ENCODE measurements at regions not wholly inside any gene's neighbourhood (a gene's known extent, or its start where the extent isn't known, plus 50 kb on each side); places are given as distances from the start of the nearest gene placed in this dataset.

DNA sequence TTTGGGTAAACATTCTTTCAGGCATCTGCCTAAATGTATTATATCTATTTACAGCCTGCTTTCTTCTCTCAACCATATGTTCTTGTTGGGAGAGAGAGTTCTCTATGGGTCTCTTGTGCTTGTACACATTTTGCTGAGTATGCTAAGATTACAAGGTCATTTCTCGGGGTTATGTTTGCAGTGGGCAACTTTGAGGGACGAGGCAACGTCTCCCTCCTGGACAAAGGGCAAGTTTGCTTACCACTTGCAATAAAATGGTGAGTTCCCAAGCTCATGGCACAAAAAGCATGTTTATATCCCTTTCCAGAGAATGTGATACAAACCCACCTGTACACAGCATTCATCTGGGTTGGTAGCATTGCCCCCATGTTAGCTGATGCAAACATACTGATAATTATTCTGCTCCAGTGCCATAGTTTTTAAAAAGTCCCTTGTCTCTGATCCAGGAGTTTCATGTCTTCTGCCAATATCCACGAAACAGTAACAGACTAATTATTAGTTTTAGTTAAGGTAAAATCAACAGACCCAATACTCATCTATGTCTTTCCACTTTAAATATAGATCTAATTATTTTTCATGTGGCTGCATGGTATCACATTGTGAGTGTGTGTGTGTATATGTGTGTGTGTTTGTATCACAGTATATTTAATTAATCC, 84.2 kb upstream of the MAPK4 start:
- no peak overlapping the region for H3K4me2 ChIP-seq (ENCODE audit: low read length)
- BruUV-seq (replicated peaks): no TSS peak
- ATAC-seq: no peak

DNA sequence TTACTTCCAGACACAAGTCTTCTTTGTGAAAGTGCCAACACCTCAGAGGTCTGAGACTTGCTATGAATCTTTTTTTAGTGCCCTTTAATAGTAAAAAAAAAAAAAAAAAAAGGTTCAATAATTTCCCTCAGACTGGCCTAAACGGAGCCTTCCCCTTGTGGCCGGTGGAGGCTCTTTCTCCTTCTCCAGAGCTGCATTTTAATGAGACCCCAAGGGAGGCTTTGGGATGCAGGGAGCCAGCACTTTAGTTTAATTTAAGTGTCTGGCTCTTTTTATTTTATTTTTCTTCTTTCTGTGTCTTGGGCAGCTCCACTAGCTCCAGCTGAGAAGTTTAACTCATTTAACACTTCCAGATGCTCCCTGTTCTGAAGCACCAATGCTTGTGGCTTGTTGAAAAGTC, 67.8 kb upstream of the MAPK4 start:
- Histone ChIP-seq H3K9ac (ENCODE audit: low read length) (no peak overlapping the region), H3K27me3 (ENCODE audit: insufficient read depth, low read length) (no peaks in the 10 kb centered on the region), H3K9me2 (ENCODE audit: insufficient read depth) (no peaks in the 10 kb centered on the region), H2AFZ (ENCODE audit: low read depth, low read length, poor library complexity, severe bottlenecking) (no peak overlapping the region), H3K36me3 (ENCODE audit: control insufficient read depth in 1 of 2, insufficient read depth in 2 of 2, low read length in 2 of 2) (no peaks in the 10 kb centered on the region), H3K4me2 (ENCODE audit: low read length) (no peak overlapping the region), H3K4me1 (ENCODE audit: control insufficient read depth in 1 of 2, insufficient read depth in 2 of 2, low read length in 2 of 2) (no peaks in the 10 kb centered on the region), H3K4me3 (replicated peaks in 1 of 2; ENCODE audit: low read depth in 1 of 2, low read length in 2 of 2) (no peak overlapping the region), H3K27ac (ENCODE audit: low read depth, low read length) (no peak overlapping the region), H3K79me2 (ENCODE audit: insufficient read depth, low read length) (no peaks in the 10 kb centered on the region), H3K9me3 (ENCODE audit: control insufficient read depth in 1 of 2, insufficient read depth in 1 of 2, low read depth in 1 of 2, low read length in 2 of 2) (no peaks in the 10 kb centered on the region), H4K20me1 (ENCODE audit: insufficient read depth) (no peaks in the 10 kb centered on the region)
- ChIA-PET RAD21 (ENCODE audit: low non-redundant PET in 1 of 2, low total read pairs in 2 of 2, uncharacterized antibody in 2 of 2, unreplicated experiment in 2 of 2) (no interaction called here), POLR2A (no interaction called here), CTCF (no interaction called here)
- intact Hi-C loops (cut with micrococcal nuclease): no loop called here
- BruUV-seq (replicated peaks): no TSS peak
- TF ChIP-seq, protein P1, sequence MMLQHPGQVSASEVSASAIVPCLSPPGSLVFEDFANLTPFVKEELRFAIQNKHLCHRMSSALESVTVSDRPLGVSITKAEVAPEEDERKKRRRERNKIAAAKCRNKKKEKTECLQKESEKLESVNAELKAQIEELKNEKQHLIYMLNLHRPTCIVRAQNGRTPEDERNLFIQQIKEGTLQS (IDR thresholded peaks at IDR 0.05): no peak
- no peak for TF ChIP-seq ZNF274 (IDR thresholded peaks at IDR 0.05; ENCODE audit: low read depth, low read length)
- TF ChIP-seq, protein P2, sequence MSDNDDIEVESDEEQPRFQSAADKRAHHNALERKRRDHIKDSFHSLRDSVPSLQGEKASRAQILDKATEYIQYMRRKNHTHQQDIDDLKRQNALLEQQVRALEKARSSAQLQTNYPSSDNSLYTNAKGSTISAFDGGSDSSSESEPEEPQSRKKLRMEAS (IDR thresholded peaks at IDR 0.05): no peak
- TF ChIP-seq SIN3A (IDR thresholded peaks at IDR 0.05; ENCODE audit: low read depth): no peak
- DNase-seq (ENCODE audit: low read depth, low spot score) (no peak), ATAC-seq (no peak)

More for the DNA sequence above, 84.2 kb upstream of the MAPK4 start:
- Histone ChIP-seq H3K79me2 (ENCODE audit: insufficient read depth, low read length) (no peaks in the 10 kb centered on the region), H3K27me3 (ENCODE audit: insufficient read depth, low read length) (peaks cover 28% of the 10 kb centered on the region; the same call in 1 of the 2 replicates), H4K20me1 (ENCODE audit: insufficient read depth) (no peaks in the 10 kb centered on the region), H3K4me3 (replicated peaks in 1 of 2; ENCODE audit: low read depth in 1 of 2, low read length in 2 of 2) (no peak overlapping the region), H3K9me3 (ENCODE audit: control insufficient read depth in 1 of 2, insufficient read depth in 1 of 2, low read depth in 1 of 2, low read length in 2 of 2) (no peaks in the 10 kb centered on the region), H3K4me1 (ENCODE audit: control insufficient read depth in 1 of 2, insufficient read depth in 2 of 2, low read length in 2 of 2) (no peaks in the 10 kb centered on the region), H2AFZ (ENCODE audit: low read depth, low read length, poor library complexity, severe bottlenecking) (no peak overlapping the region), H3K9me2 (ENCODE audit: insufficient read depth) (no peaks in the 10 kb centered on the region), H3K36me3 (ENCODE audit: control insufficient read depth in 1 of 2, insufficient read depth in 2 of 2, low read length in 2 of 2) (no peaks in the 10 kb centered on the region), H3K27ac (ENCODE audit: low read depth, low read length) (no peak overlapping the region), H3K9ac (ENCODE audit: low read length) (no peak overlapping the region)
- ChIA-PET RAD21 (ENCODE audit: low non-redundant PET in 1 of 2, low total read pairs in 2 of 2, uncharacterized antibody in 2 of 2, unreplicated experiment in 2 of 2) (no interaction called here), POLR2A (no interaction called here), CTCF (no interaction called here)
- intact Hi-C loops (cut with micrococcal nuclease): no loop called here
- TF ChIP-seq JUND (IDR thresholded peaks at IDR 0.05): no peak
- TF ChIP-seq CBX3 (IDR thresholded peaks at IDR 0.05; ENCODE audit: low read depth): no peak
- no peak for TF ChIP-seq ELF1 (IDR thresholded peaks at IDR 0.05; ENCODE audit: borderline replicate concordance, low read depth)
- TF ChIP-seq ZFX (IDR thresholded peaks at IDR 0.05): no peak
- no peak for DNase-seq (ENCODE audit: low read depth, low spot score)
